ENCODE measurements at regions not wholly inside any gene's neighbourhood (a gene's known extent, or its start where the extent isn't known, plus 50 kb on each side); places are given as distances from the start of the nearest gene placed in this dataset.
A peak's percentile ranks its signal among the peaks of the same experiment; 100 is the strongest.
"Not testable (repeated sequence)": the region's sequence is repeated elsewhere in the genome, so short reads cannot be mapped to it uniquely, and the experiment has no call there.

GRCh38 chr1:221598122-221598521 is 143.8 kb downstream of the DUSP10 start:
- no peak for DNase-seq

- no peak for DNase-seq
Measured at GRCh38 chr1:221601166-221601565, 140.7 kb downstream of the DUSP10 start.

GRCh38 chr1:221602830-221603229 is 139.1 kb downstream of the DUSP10 start:
- peak; percentile 10 for DNase-seq

- DNase-seq = not testable (repeated sequence)
Measured at GRCh38 chr1:221604390-221604789, 137.5 kb downstream of the DUSP10 start.

GRCh38 chr1:221604948-221605347 is 136.9 kb downstream of the DUSP10 start:
- no peak for DNase-seq

- no peak for DNase-seq
Measured at GRCh38 chr1:221605569-221605968, 136.3 kb downstream of the DUSP10 start.

GRCh38 chr1:221606256-221606655 is 135.6 kb downstream of the DUSP10 start:
- DNase-seq = no peak

GRCh38 chr1:221608835-221609320 is 133.0 kb downstream of the DUSP10 start:
- DNase-seq = peak; percentile 2

- peak; percentile 3 for DNase-seq
Measured at GRCh38 chr1:221611656-221612046, 130.2 kb downstream of the DUSP10 start.

- peak; percentile 91 for DNase-seq
Measured at GRCh38 chr1:221612047-221612777, 129.7 kb downstream of the DUSP10 start.

GRCh38 chr1:221620437-221621384 is 121.2 kb downstream of the DUSP10 start:
- DNase-seq = peak; percentile 59

- DNase-seq = no peak
Measured at GRCh38 chr1:221621683-221622082, 120.2 kb downstream of the DUSP10 start.

GRCh38 chr1:221622389-221622788 is 119.5 kb downstream of the DUSP10 start:
- DNase-seq = no peak

GRCh38 chr1:221625026-221625425 is 116.9 kb downstream of the DUSP10 start:
- no peak for DNase-seq

- no peak for DNase-seq
Measured at GRCh38 chr1:221626041-221626440, 115.8 kb downstream of the DUSP10 start.

GRCh38 chr1:221630236-221630635 is 111.7 kb downstream of the DUSP10 start:
- DNase-seq = no peak

GRCh38 chr1:221631556-221631955 is 110.3 kb downstream of the DUSP10 start:
- DNase-seq = no peak

GRCh38 chr1:221632072-221632471 is 109.8 kb downstream of the DUSP10 start:
- DNase-seq = no peak

GRCh38 chr1:221633841-221634409 is 108.0 kb downstream of the DUSP10 start:
- no peak for DNase-seq

- DNase-seq = no peak
Measured at GRCh38 chr1:221634606-221635005, 107.3 kb downstream of the DUSP10 start.

- DNase-seq = no peak
Measured at GRCh38 chr1:221635305-221635704, 106.6 kb downstream of the DUSP10 start.

GRCh38 chr1:221636096-221636495 is 105.8 kb downstream of the DUSP10 start:
- no peak for DNase-seq

- no peak for DNase-seq
Measured at GRCh38 chr1:221636967-221637366, 104.9 kb downstream of the DUSP10 start.

All from EL (cell line).